SK-N-SH (cell line): ENCODE measurements at regions not wholly inside any gene's neighbourhood (a gene's known extent, or its start where the extent isn't known, plus 50 kb on each side); places are given as distances from the start of the nearest gene placed in this dataset.

Source experiments
- CTCF ChIA-PET: fragments of 300-600, 350-600 bp; formaldehyde crosslinking; extraction: SDS; loops from one replicate; lab custom pipeline; 2021; lab: Yijun Ruan, JAX
- POLR2A ChIA-PET: fragments of 350-600 bp; sonication (Branson Sonifier 250); formaldehyde crosslinking; extraction: SDS; loops from one replicate; lab custom pipeline; 2020; ENCODE audit warnings: antibody characterized with exemption, inconsistent platforms; lab: Yijun Ruan, JAX
- DNase-seq: peaks from one replicate; pipeline ENCODE4 v3.0.0; 2012
- H2AFZ ChIP-seq: fragments of 200-600 bp; sonication (generic); 2 replicates; pipeline ENCODE4 v1.8.1; 2016; ENCODE audit warnings: antibody characterized with exemption, mild to moderate bottlenecking, low read depth
- H3F3A ChIP-seq: fragments of 200-600 bp; sonication (generic); replicated peaks from 2 replicates; pipeline ENCODE3; 2016; ENCODE audit warnings: antibody characterized with exemption, mild to moderate bottlenecking; ENCODE audit not compliant: insufficient read depth
- H3K27ac ChIP-seq, 2 experiments: fragments of 200-500 bp in 1 of 2; fragments of 200-600 bp in 1 of 2; sonication (Bioruptor generic) in 1 of 2; sonication (generic), shearing (Covaris generic) in 1 of 2; 2 replicates each; pipeline versions ENCODE4 v1.5.1 to v1.6.1; 2014 to 2016; ENCODE audit warnings: low read depth in 2 of 2, inconsistent platforms in 1 of 2, low read length in 1 of 2, mild to moderate bottlenecking in 1 of 2, mixed read lengths in 1 of 2
- H3K27me3 ChIP-seq: fragments of 200-600 bp; sonication (generic), shearing (Covaris generic); 2 replicates; pipeline ENCODE4 v1.6.1; 2016; ENCODE audit warnings: mixed run types; ENCODE audit not compliant: insufficient read depth
- H3K36me3 ChIP-seq, 2 experiments: fragments of 200-500 bp in 1 of 2; fragments of 200-600 bp in 1 of 2; sonication (Bioruptor generic) in 1 of 2; sonication (generic) in 1 of 2; replicated peaks in 1 of 2; 2 replicates each; pipeline versions ENCODE3 to v1.5.1; 2014 to 2016; ENCODE audit warnings: low read length in 1 of 2, mild to moderate bottlenecking in 1 of 2; ENCODE audit not compliant: insufficient read depth in 2 of 2, control insufficient read depth in 1 of 2
- H3K4me1 ChIP-seq, 2 experiments: fragments of 200-500 bp in 1 of 2; fragments of 200-600 bp in 1 of 2; sonication (Bioruptor generic) in 1 of 2; sonication (generic), shearing (Covaris generic) in 1 of 2; 2 replicates each; pipeline versions ENCODE4 v1.5.1 to v1.6.1; 2014 to 2016; ENCODE audit warnings: low read depth in 1 of 2, low read length in 1 of 2, mixed run types in 1 of 2; ENCODE audit not compliant: insufficient read depth in 2 of 2, control insufficient read depth in 1 of 2
- H3K4me2 ChIP-seq: fragments of 200-600 bp; sonication (generic), shearing (Covaris generic); 2 replicates; pipeline ENCODE4 v1.6.1; 2017; ENCODE audit warnings: mixed run types
- H3K4me3 ChIP-seq, 2 experiments: fragments of 200-500 bp in 1 of 2; fragments of 200-600 bp in 1 of 2; sonication (Bioruptor generic) in 1 of 2; sonication (generic), shearing (Covaris generic) in 1 of 2; 2 replicates each; pipeline versions ENCODE4 v1.5.1 to v1.8.1; 2014 to 2016; ENCODE audit warnings: low read depth in 2 of 2, inconsistent platforms in 1 of 2, low read length in 1 of 2, mild to moderate bottlenecking in 1 of 2, mixed read lengths in 1 of 2, moderate library complexity in 1 of 2
- H3K79me2 ChIP-seq: fragments of 200-600 bp; sonication (generic); 2 replicates; pipeline ENCODE4 v1.8.1; 2017; ENCODE audit warnings: mild to moderate bottlenecking; ENCODE audit not compliant: insufficient read depth
- H3K9ac ChIP-seq: fragments of 200-600 bp; sonication (generic); 2 replicates; pipeline ENCODE4 v1.6.1; 2017; ENCODE audit warnings: mixed run types
- H3K9me2 ChIP-seq: fragments of 200-600 bp; sonication (generic); 2 replicates; pipeline ENCODE4 v1.6.1; 2017; ENCODE audit warnings: mixed run types
- H3K9me3 ChIP-seq: fragments of 200-600 bp; sonication (generic); 2 replicates; pipeline ENCODE4 v1.6.1; 2017; ENCODE audit warnings: mixed run types, mild to moderate bottlenecking, moderate library complexity
- H4K20me1 ChIP-seq: fragments of 200-600 bp; sonication (generic); 2 replicates; pipeline ENCODE4 v1.6.1; 2017; ENCODE audit warnings: mild to moderate bottlenecking, mixed run types; ENCODE audit not compliant: insufficient read depth
- ELF1 ChIP-seq: IDR thresholded peaks from 2 replicates; pipeline ENCODE4 v1.4.0; 2012
- EP300 ChIP-seq, 2 experiments: IDR thresholded peaks; 2 replicates each; pipeline versions ENCODE4 v1.4.0 to v1.6.1; 2012; ENCODE audit warnings: borderline replicate concordance in 1 of 2, low read depth in 1 of 2, low read length in 1 of 2
- EZH2phosphoT487 ChIP-seq: fragments of 200-600 bp; sonication (generic); IDR thresholded peaks from 2 replicates; pipeline ENCODE4 v1.6.1; 2017; ENCODE audit warnings: low read depth, mixed run types, mild to moderate bottlenecking, antibody characterized with exemption, moderate library complexity, borderline replicate concordance
- FOSL2 ChIP-seq: IDR thresholded peaks from 2 replicates; pipeline ENCODE4 v1.4.0; 2012; ENCODE audit warnings: low read depth, mild to moderate bottlenecking, moderate library complexity, borderline replicate concordance
- FOXJ3 ChIP-seq: sonication (generic); formaldehyde crosslinking; IDR thresholded peaks from 2 replicates; pipeline ENCODE4 v1.5.1; 2020; ENCODE audit warnings: mild to moderate bottlenecking, missing genetic modification reagents
- GABPA ChIP-seq: IDR thresholded peaks from 2 replicates; pipeline ENCODE4 v1.4.0; 2012; ENCODE audit warnings: low read depth, mild to moderate bottlenecking
- JUND ChIP-seq: IDR thresholded peaks from 2 replicates; pipeline ENCODE4 v1.4.0; 2012
- MEF2A ChIP-seq: IDR thresholded peaks from 2 replicates; pipeline ENCODE4 v1.4.0; 2012; ENCODE audit warnings: low read depth, borderline replicate concordance
- MXI1 ChIP-seq: IDR thresholded peaks from 2 replicates; pipeline ENCODE4 v1.6.1; 2012; ENCODE audit warnings: mild to moderate bottlenecking, low read depth, low read length, improper control_type of control experiment
- NFIC ChIP-seq: IDR thresholded peaks from 2 replicates; pipeline ENCODE4 v1.4.0; 2012; ENCODE audit warnings: borderline replicate concordance
- NRF1 ChIP-seq: IDR thresholded peaks from 2 replicates; pipeline ENCODE4 v1.6.1; 2012; ENCODE audit warnings: low read depth, mild to moderate bottlenecking, low read length
- SIN3A ChIP-seq: IDR thresholded peaks from 2 replicates; pipeline ENCODE4 v1.6.1; 2012; ENCODE audit warnings: low read depth, mild to moderate bottlenecking, low read length, moderate library complexity, borderline replicate concordance
- SMC3 ChIP-seq: IDR thresholded peaks from 2 replicates; pipeline ENCODE4 v1.6.1; 2012; ENCODE audit warnings: low read depth, low read length, improper control_type of control experiment
- TAF1 ChIP-seq: IDR thresholded peaks from 2 replicates; pipeline ENCODE4 v1.6.1; 2012; ENCODE audit warnings: low read depth, mild to moderate bottlenecking, low read length, moderate library complexity, borderline replicate concordance
- TEAD4 ChIP-seq: IDR thresholded peaks from 2 replicates; pipeline ENCODE4 v1.4.0; 2012; ENCODE audit warnings: mild to moderate bottlenecking, borderline replicate concordance; ENCODE audit not compliant: insufficient read depth
- WGBS: methylation state at CpG from one replicate; pipeline ENCODE4 v1.1.6; 2017; ENCODE audit warnings: low lambda C conversion rate; 5-methylcytosine and 5-hydroxymethylcytosine counted together
- TF ChIP-seq, protein P1 (sequence below): IDR thresholded peaks from 2 replicates; pipeline ENCODE4 v1.4.0; 2012; ENCODE audit warnings: low read depth, borderline replicate concordance
- TF ChIP-seq, protein P2 (sequence below): fragments of 150-350 bp; IDR thresholded peaks from 2 replicates; pipeline ENCODE4 v1.6.1; 2016; ENCODE audit warnings: mild to moderate bottlenecking, low read depth, low read length
- TF ChIP-seq, protein P3 (sequence below): IDR thresholded peaks from 2 replicates; pipeline ENCODE4 v1.4.0; 2012; ENCODE audit warnings: low read depth, borderline replicate concordance
- TF ChIP-seq, protein P4 (sequence below): IDR thresholded peaks from 2 replicates; pipeline ENCODE4; 2012
- TF ChIP-seq, protein P5 (sequence below): IDR thresholded peaks from 2 replicates; pipeline ENCODE4 v1.4.0; 2012; ENCODE audit warnings: low read depth

DNA sequence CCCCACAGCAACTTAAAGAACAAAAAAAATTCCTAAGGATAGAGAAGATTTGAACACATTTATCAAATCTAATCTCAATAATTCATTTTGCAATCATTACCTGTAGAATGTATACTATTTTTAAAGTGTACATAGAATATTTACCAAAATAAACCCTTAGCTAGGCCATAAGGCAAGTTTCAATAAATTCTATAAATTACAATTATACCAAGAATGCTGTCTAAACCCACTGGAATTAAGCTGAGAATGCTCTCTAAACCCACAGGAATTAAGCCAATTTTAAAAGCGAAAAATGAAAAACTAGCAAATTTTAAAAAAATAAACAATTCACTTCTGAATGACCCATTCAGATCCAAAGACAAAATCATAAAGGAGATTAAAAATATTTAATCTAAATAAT, 540.4 kb upstream of the NBEA start:
- H2AFZ ChIP-seq: no peak overlapping the region
- H4K20me1 ChIP-seq: no peaks in the 10 kb centered on the region
- H3K27me3 ChIP-seq: no peaks in the 10 kb centered on the region
- 97% methylated on average over 1 of the region's 1 CpG for WGBS
- peaks cover 8% of the 10 kb centered on the region; the same call in 1 of the 2 replicates for H3K9me3 ChIP-seq
- no peaks in the 10 kb centered on the region for H3K79me2 ChIP-seq
- H3K36me3 ChIP-seq: no peaks in the 10 kb centered on the region
- POLR2A ChIA-PET: no interaction called here
- H3K9ac ChIP-seq: no peak overlapping the region
- H3F3A ChIP-seq: no peaks in the 10 kb centered on the region
- H3K9me2 ChIP-seq: no peaks in the 10 kb centered on the region; the same call in none of the 2 replicates
- H3K4me2 ChIP-seq: no peak overlapping the region
- TF ChIP-seq MEF2A: no peak
- no peak for TF ChIP-seq EP300 (IDR thresholded peaks at IDR 0.05; ENCODE audit: borderline replicate concordance in 1 of 2, low read depth in 1 of 2, low read length in 1 of 2)
- TF ChIP-seq FOSL2: no peak
- no peak for TF ChIP-seq EZH2phosphoT487
- no peak for TF ChIP-seq GABPA
- TF ChIP-seq, protein P1, sequence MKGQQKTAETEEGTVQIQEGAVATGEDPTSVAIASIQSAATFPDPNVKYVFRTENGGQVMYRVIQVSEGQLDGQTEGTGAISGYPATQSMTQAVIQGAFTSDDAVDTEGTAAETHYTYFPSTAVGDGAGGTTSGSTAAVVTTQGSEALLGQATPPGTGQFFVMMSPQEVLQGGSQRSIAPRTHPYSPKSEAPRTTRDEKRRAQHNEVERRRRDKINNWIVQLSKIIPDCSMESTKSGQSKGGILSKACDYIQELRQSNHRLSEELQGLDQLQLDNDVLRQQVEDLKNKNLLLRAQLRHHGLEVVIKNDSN: no peak
- no peak for TF ChIP-seq MXI1
- no peak for TF ChIP-seq ELF1
- TF ChIP-seq, protein P2, sequence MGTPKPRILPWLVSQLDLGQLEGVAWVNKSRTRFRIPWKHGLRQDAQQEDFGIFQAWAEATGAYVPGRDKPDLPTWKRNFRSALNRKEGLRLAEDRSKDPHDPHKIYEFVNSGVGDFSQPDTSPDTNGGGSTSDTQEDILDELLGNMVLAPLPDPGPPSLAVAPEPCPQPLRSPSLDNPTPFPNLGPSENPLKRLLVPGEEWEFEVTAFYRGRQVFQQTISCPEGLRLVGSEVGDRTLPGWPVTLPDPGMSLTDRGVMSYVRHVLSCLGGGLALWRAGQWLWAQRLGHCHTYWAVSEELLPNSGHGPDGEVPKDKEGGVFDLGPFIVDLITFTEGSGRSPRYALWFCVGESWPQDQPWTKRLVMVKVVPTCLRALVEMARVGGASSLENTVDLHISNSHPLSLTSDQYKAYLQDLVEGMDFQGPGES: no peak
- TF ChIP-seq TAF1: no peak
- TF ChIP-seq FOXJ3: no peak
- no peak for TF ChIP-seq SIN3A
- TF ChIP-seq, protein P3, sequence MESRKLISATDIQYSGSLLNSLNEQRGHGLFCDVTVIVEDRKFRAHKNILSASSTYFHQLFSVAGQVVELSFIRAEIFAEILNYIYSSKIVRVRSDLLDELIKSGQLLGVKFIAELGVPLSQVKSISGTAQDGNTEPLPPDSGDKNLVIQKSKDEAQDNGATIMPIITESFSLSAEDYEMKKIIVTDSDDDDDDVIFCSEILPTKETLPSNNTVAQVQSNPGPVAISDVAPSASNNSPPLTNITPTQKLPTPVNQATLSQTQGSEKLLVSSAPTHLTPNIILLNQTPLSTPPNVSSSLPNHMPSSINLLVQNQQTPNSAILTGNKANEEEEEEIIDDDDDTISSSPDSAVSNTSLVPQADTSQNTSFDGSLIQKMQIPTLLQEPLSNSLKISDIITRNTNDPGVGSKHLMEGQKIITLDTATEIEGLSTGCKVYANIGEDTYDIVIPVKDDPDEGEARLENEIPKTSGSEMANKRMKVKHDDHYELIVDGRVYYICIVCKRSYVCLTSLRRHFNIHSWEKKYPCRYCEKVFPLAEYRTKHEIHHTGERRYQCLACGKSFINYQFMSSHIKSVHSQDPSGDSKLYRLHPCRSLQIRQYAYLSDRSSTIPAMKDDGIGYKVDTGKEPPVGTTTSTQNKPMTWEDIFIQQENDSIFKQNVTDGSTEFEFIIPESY: no peak
- TF ChIP-seq, protein P4, sequence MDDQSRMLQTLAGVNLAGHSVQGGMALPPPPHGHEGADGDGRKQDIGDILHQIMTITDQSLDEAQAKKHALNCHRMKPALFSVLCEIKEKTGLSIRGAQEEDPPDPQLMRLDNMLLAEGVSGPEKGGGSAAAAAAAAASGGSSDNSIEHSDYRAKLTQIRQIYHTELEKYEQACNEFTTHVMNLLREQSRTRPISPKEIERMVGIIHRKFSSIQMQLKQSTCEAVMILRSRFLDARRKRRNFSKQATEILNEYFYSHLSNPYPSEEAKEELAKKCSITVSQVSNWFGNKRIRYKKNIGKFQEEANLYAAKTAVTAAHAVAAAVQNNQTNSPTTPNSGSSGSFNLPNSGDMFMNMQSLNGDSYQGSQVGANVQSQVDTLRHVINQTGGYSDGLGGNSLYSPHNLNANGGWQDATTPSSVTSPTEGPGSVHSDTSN: no peak
- TF ChIP-seq SMC3: no peak
- no peak for TF ChIP-seq TEAD4
- no peak for TF ChIP-seq NFIC
- TF ChIP-seq, protein P5, sequence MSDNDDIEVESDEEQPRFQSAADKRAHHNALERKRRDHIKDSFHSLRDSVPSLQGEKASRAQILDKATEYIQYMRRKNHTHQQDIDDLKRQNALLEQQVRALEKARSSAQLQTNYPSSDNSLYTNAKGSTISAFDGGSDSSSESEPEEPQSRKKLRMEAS: no peak
- TF ChIP-seq NRF1: no peak
- no peak for TF ChIP-seq JUND
- no peak overlapping the region for H3K4me3 ChIP-seq
- no peak for DNase-seq
- no peaks in the 10 kb centered on the region for H3K4me1 ChIP-seq
- CTCF ChIA-PET: no interaction called here
- H3K27ac ChIP-seq: no peak overlapping the region
